Heart left ventricle (tissue), 13 donors: ENCODE measurements at regions not wholly inside any gene's neighbourhood (a gene's known extent, or its start where the extent isn't known, plus 50 kb on each side); places are given as distances from the start of the nearest gene placed in this dataset.

Source experiments
- POLR2A ChIP-seq, 2 donors: fragments of 450-650 bp; IDR thresholded peaks; one replicate each; pipeline ENCODE4 v1.6.1; 2017; ENCODE audit warnings: antibody characterized with exemption in 2 of 2, mild to moderate bottlenecking in 2 of 2, moderate library complexity in 2 of 2
- TF ChIP-seq, protein P1 (sequence below), 12 donors: fragments of 200-600 bp; sonication (generic) in 4 of 12; IDR thresholded peaks; one replicate each; pipeline versions ENCODE4 v1.5.0 to v1.8.0; 2018 to 2022; ENCODE audit warnings: antibody characterized with exemption in 12 of 12, mild to moderate bottlenecking in 5 of 12
- donor health status: ischemic (EF 13 %, LVEDD 7.1; RV severe dilation, severe dysfunction).
- donor health status: DM: no; HTN: yes; CAD: no.
- donor health status: DM: no; HTN: no; CAD: no.
- donor health status: ischemic (EF 25% LVEDD 6.9; RV normal size, moderate dysfunction).
- donor health status: ischemic (EF 25% LVEDD 5.7; RV mildly dilated, moderate dysfunction).
- donor health status: ischemic (EF 35%, LVEDD 5.7; RV mildly dilated, moderate dysfunction).
- donor health status: nonischemic (EF 11% LVEDD 7.7; RV severe dilation, severe dysfunction).
- donor health status: DM: yes; HTN: yes; CAD: no.
- donor health status: PGD.
- donor health status: ischemic (EF 29% LVEDD 5.4; RV normal size, mild dysfunction).
- donor health status: nonischemic (EF 23%, LVEDD 6.1; RV moderate dilation, normal function).

DNA sequence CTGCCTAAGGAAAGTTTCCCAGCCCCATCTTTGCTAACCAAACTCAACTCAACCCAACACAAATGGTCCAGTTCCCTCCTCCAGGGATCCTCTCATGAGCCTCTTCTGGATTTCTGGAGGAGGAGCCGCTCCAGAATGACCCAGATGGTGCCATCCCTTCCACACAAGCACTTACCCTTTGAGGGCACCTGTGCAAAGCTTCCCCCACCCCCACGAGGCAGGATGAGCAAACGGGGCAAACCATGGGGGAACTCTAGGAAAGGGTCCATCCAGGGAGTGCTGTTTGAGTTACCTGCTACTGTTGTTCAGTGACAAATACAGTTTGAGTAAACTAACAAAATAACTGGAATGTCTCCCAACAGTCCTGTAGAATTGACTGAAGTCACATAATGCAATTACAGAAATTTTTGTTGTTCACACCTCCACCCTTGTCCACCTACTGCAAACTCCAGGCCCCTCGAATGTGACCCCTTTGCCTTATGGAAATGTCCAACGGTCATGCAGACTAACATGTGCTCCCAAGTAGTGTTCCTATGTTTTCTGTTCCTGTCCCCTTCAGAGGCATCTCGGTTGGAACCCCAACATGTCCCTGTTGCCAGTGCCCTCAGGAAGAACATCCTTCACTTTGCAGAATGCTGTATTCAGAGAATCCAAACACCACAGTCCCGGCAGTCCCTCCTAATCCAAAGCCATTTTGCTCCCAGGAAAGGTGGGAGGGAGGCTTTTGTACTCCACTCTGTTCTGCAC, 160.1 kb downstream of the RRAGC start:
- TF ChIP-seq POLR2A (IDR thresholded peaks at IDR 0.05) = no peak
- TF ChIP-seq, protein P1, sequence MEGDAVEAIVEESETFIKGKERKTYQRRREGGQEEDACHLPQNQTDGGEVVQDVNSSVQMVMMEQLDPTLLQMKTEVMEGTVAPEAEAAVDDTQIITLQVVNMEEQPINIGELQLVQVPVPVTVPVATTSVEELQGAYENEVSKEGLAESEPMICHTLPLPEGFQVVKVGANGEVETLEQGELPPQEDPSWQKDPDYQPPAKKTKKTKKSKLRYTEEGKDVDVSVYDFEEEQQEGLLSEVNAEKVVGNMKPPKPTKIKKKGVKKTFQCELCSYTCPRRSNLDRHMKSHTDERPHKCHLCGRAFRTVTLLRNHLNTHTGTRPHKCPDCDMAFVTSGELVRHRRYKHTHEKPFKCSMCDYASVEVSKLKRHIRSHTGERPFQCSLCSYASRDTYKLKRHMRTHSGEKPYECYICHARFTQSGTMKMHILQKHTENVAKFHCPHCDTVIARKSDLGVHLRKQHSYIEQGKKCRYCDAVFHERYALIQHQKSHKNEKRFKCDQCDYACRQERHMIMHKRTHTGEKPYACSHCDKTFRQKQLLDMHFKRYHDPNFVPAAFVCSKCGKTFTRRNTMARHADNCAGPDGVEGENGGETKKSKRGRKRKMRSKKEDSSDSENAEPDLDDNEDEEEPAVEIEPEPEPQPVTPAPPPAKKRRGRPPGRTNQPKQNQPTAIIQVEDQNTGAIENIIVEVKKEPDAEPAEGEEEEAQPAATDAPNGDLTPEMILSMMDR (IDR thresholded peaks at IDR 0.05) = no peak
